Parathyroid adenoma (tissue), 2 donors: ENCODE measurements at regions not wholly inside any gene's neighbourhood (a gene's known extent, or its start where the extent isn't known, plus 50 kb on each side); places are given as distances from the start of the nearest gene placed in this dataset.
"Not testable (repeated sequence)": the region's sequence is repeated elsewhere in the genome, so short reads cannot be mapped to it uniquely, and the experiment has no call there.

Source experiments
- H2AFZ ChIP-seq: fragments of 300-600 bp; sonication (generic); one replicate; pipeline ENCODE4 v1.7.0; 2017; ENCODE audit warnings: antibody characterized with exemption, mild to moderate bottlenecking
- H3K27ac ChIP-seq: fragments of 300-600 bp; sonication (generic); one replicate; pipeline ENCODE4 v1.7.0; 2017
- H3K27me3 ChIP-seq: fragments of 300-600 bp; sonication (generic); one replicate; pipeline ENCODE4 v1.7.0; 2017; ENCODE audit warnings: low read length; ENCODE audit not compliant: control insufficient read depth, insufficient read depth
- H3K36me3 ChIP-seq: fragments of 300-600 bp; sonication (generic); one replicate; pipeline ENCODE4 v1.7.0; 2017; ENCODE audit warnings: low read length; ENCODE audit not compliant: control insufficient read depth, insufficient read depth
- H3K4me1 ChIP-seq: fragments of 300-600 bp; sonication (generic); one replicate; pipeline ENCODE4 v1.7.0; 2017; ENCODE audit warnings: control low read depth
- H3K4me2 ChIP-seq: fragments of 300-600 bp; sonication (generic); one replicate; pipeline ENCODE4 v1.7.0; 2017; ENCODE audit warnings: low read length
- H3K4me3 ChIP-seq: fragments of 300-600 bp; sonication (generic); one replicate; pipeline ENCODE4 v1.7.0; 2017; ENCODE audit warnings: low read depth, low read length
- H3K79me2 ChIP-seq: fragments of 300-600 bp; sonication (generic); one replicate; pipeline ENCODE4 v1.7.0; 2017; ENCODE audit warnings: control low read depth
- H3K9ac ChIP-seq: fragments of 300-600 bp; sonication (generic); one replicate; pipeline ENCODE4 v1.7.0; 2017; ENCODE audit warnings: mild to moderate bottlenecking
- H3K9me3 ChIP-seq: fragments of 300-600 bp; sonication (generic); one replicate; pipeline ENCODE4 v1.7.0; 2017; ENCODE audit warnings: low read length; ENCODE audit not compliant: control insufficient read depth
- CTCF ChIP-seq: fragments of 300-600 bp; sonication (generic); IDR thresholded peaks from one replicate; pipeline ENCODE4 v1.7.0; 2017; ENCODE audit warnings: antibody characterized with exemption, mild to moderate bottlenecking
- donor health status: primary hyperparathyroidism.

DNA sequence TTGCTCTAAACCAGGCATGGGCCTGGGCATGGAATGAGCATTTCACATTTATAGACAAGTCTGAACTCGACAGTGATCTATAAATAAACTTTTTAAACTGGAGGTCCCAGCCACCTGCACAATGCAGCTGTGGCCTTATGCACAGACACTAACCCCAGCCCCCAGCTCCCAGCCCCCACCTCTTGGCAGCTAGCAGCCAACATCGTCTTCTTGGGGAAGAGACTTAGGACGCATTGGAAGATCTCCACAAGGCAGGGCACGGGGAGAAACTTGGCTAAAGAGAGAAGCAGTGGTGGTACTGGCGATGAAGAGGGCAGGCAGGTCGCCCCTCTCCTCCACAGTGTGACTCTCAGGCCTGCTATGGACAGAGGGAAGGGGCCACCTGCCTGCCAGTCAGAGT lies 213.2 kb downstream of the ANAPC1 start:
- Histone ChIP-seq H3K79me2 (no peaks in the 10 kb centered on the region), H3K4me2 (no peak overlapping the region), H3K4me3 (no peak overlapping the region), H2AFZ (no peak overlapping the region), H3K36me3 (no peaks in the 10 kb centered on the region), H3K27ac (no peak overlapping the region), H3K27me3 (no peaks in the 10 kb centered on the region), H3K4me1 (no peaks in the 10 kb centered on the region), H3K9me3 (no peaks in the 10 kb centered on the region), H3K9ac (no peak overlapping the region)
- TF ChIP-seq CTCF: no peak

GRCh38 chr2:111671426-111672150 lies 212.4 kb downstream of the ANAPC1 start:
- no peak for TF ChIP-seq CTCF
- Histone ChIP-seq H3K4me3 (no peak overlapping the region), H3K79me2 (no peaks in the 10 kb centered on the region), H3K9me3 (no peaks in the 10 kb centered on the region), H3K27ac (no peak overlapping the region), H3K27me3 (no peaks in the 10 kb centered on the region), H3K9ac (no peak overlapping the region), H2AFZ (no peak overlapping the region), H3K36me3 (no peaks in the 10 kb centered on the region), H3K4me1 (no peaks in the 10 kb centered on the region), H3K4me2 (no peak overlapping the region)

DNA sequence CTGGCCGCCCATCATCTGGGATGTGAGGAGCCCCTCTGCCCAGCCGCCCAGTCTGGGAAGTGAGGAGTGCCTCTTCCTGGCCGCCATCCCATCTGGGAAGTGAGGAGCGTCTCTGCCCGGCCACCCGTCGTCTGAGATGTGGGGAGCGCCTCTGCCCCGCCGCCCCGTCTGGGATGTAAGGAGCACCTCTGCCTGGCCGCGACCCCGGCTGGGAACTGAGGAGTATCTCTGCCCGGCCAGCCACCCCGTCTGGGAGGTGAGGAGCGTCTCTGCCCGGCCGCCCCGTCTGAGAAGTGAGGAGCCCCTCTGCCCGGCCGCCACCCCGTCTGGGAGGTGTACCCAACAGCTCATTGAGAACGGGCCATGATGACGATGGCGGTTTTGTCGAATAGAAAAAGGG lies 211.4 kb downstream of the ANAPC1 start:
- not testable (repeated sequence) for H3K27ac ChIP-seq

DNA sequence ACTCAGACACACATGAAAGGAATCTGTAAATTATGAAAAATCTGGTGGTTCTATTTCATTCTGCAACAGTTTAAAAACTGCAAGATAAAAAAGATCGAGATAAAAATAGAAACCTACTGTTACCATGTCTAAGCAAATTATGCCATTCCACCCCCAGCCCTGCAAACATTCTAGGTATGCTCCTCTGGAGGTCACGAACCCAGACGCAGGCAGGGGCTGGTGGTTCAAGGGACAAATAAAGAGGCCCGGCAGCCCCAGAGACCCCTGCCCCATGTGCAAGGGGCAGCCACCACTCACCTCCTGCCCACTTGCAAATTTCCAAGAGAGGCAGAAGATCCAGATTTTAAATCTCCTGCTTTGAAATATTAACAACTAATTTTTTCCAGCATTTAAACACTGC lies 210.5 kb downstream of the ANAPC1 start:
- Histone ChIP-seq H3K27me3 (no peaks in the 10 kb centered on the region), H3K9ac (no peak overlapping the region), H3K4me3 (no peak overlapping the region), H3K27ac (no peak overlapping the region), H3K79me2 (no peaks in the 10 kb centered on the region), H3K36me3 (no peaks in the 10 kb centered on the region), H2AFZ (no peak overlapping the region), H3K4me2 (no peak overlapping the region), H3K9me3 (no peaks in the 10 kb centered on the region), H3K4me1 (peaks cover 6% of the 10 kb centered on the region)
- no peak for TF ChIP-seq CTCF

More for the DNA sequence above, 211.4 kb downstream of the ANAPC1 start:
- H2AFZ ChIP-seq, H3K79me2 ChIP-seq, H3K9me3 ChIP-seq, H3K4me1 ChIP-seq, H3K27me3 ChIP-seq, H3K36me3 ChIP-seq, H3K9ac ChIP-seq, H3K4me2 ChIP-seq, H3K4me3 ChIP-seq: not testable (repeated sequence)

DNA sequence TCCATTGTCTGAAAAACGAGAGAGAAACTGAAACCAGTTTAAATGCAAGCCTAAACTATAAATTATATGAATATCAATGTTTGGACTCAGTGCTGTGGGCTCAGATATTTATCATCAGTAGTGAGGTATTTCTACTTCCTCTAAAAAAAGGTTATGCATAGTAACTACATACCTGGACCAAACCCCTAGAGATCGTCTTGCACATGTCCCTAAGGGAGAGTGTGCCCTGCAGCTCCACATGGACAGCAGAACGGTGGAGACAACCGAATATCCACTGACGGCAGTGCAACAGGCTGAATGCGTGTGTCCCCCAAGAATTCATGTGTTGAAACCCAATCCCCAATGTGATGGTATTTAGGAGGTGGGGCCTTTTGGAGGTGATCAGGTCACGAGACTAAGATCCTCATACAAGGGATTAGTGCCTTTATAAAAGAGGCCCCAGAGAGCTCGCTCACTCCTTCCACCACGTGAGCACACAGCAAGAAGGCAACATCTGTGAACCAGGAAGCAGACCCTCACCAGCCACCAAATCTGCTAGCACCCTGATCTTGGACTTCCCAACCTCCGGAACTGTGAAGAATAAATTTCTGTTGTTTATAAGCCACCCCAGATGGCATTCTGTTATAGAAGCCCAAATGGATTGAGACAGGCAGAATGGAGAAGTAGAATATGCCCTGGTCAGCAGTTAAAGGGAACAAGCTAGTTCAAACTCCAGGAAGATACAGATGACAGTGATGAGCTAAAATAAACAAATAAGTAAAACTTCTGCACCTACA lies 208.4 kb downstream of the ANAPC1 start:
- H3K79me2 ChIP-seq: no peaks in the 10 kb centered on the region
- peaks cover 8% of the 10 kb centered on the region for H3K4me1 ChIP-seq
- no peaks in the 10 kb centered on the region for H3K9me3 ChIP-seq
- no peaks in the 10 kb centered on the region for H3K27me3 ChIP-seq
- no peak overlapping the region for H3K4me2 ChIP-seq
- no peak overlapping the region for H3K27ac ChIP-seq
- no peak overlapping the region for H3K9ac ChIP-seq
- H3K36me3 ChIP-seq: no peaks in the 10 kb centered on the region
- H3K4me3 ChIP-seq: no peak overlapping the region
- H2AFZ ChIP-seq: no peak overlapping the region
- no peak for TF ChIP-seq CTCF
